Breast epithelium (tissue), 4 donors: ENCODE measurements at regions not wholly inside any gene's neighbourhood (a gene's known extent, or its start where the extent isn't known, plus 50 kb on each side); places are given as distances from the start of the nearest gene placed in this dataset.

Experiments used
- DNase-seq, 2 donors: peaks; one replicate each; pipeline ENCODE4 v3.0.0-alpha.2; 2019; ENCODE audit warnings: low spot score in 2 of 2
- H3K27ac ChIP-seq, 2 donors: fragments of 200-600 bp; sonication (generic) in 1 of 2; one replicate each; pipeline ENCODE4 v1.5.1; 2016 to 2019; ENCODE audit warnings: mild to moderate bottlenecking in 1 of 2
- H3K27me3 ChIP-seq, 2 donors: fragments of 200-600 bp; sonication (generic) in 1 of 2; one replicate each; pipeline versions ENCODE4 v1.5.1 to v1.6.0; 2017 to 2019; ENCODE audit warnings: control low read depth in 1 of 2, mild to moderate bottlenecking in 1 of 2
- H3K36me3 ChIP-seq: fragments of 200-600 bp; one replicate; pipeline ENCODE4 v1.5.1; 2019
- H3K4me1 ChIP-seq, 2 donors: fragments of 200-600 bp; sonication (generic); one replicate each; pipeline ENCODE4 v1.5.1; 2016 to 2019; ENCODE audit warnings: control low read depth in 1 of 2
- H3K4me3 ChIP-seq, 3 donors: fragments of 200-600 bp; sonication (generic); 1 replicate in 2 of 3; 2 replicates in 1 of 3; pipeline ENCODE4 v1.5.1; 2016 to 2019; ENCODE audit warnings: mild to moderate bottlenecking in 3 of 3, moderate library complexity in 2 of 3
- H3K9me3 ChIP-seq, 2 donors: fragments of 200-600 bp; sonication (generic) in 1 of 2; one replicate each; pipeline ENCODE4 v1.5.1; 2016 to 2019; ENCODE audit warnings: control low read depth in 1 of 2
- POLR2A ChIP-seq: fragments of 450-650 bp; IDR thresholded peaks from one replicate; pipeline ENCODE4 v1.6.1; 2016; ENCODE audit warnings: antibody characterized with exemption, mild to moderate bottlenecking, moderate library complexity
- POLR2AphosphoS5 ChIP-seq, 3 donors: sonication (generic); formaldehyde crosslinking; IDR thresholded peaks; one replicate each; pipeline ENCODE4 v1.6.1; 2017; ENCODE audit warnings: antibody characterized with exemption in 3 of 3
- intact Hi-C: fragments of 100-400 bp; cut with DNase I; formaldehyde crosslinking; loops from one replicate; pipeline ENCODE4 v1.15.1; 2023; ENCODE audit warnings: low total_unique reads
- TF ChIP-seq, protein P1 (sequence below), 3 donors: fragments of 450-650 bp; IDR thresholded peaks; one replicate each; pipeline ENCODE4 v1.5.1; 2016 to 2017; ENCODE audit warnings: antibody characterized with exemption in 3 of 3, mild to moderate bottlenecking in 3 of 3, moderate library complexity in 3 of 3

DNA sequence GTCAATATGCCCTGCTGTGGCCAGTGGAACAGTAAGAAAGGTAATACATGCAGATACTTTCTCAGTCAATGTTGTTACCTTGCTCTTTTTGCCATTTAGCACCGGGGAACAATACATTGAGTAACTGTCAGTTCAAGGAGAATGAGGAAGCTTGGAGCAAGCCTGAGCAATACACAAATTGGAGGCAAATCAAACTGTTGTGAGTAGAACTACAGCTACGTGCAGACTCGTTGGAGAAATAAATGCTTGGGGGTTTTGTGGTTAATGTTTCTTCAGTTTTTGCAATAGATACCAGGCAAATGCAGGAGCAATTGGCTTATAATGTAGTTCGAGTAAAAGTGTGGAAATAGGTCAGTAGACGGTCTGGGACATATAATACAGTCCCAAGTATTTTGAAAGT, 587.3 kb upstream of the ROBO1 start:
- Histone ChIP-seq H3K4me3 (no peak overlapping the region), H3K27ac (no peak overlapping the region), H3K9me3 (no peaks in the 10 kb centered on the region), H3K27me3 (no peaks in the 10 kb centered on the region), H3K4me1 (no peaks in the 10 kb centered on the region), H3K36me3 (no peaks in the 10 kb centered on the region)
- TF ChIP-seq, protein P1, sequence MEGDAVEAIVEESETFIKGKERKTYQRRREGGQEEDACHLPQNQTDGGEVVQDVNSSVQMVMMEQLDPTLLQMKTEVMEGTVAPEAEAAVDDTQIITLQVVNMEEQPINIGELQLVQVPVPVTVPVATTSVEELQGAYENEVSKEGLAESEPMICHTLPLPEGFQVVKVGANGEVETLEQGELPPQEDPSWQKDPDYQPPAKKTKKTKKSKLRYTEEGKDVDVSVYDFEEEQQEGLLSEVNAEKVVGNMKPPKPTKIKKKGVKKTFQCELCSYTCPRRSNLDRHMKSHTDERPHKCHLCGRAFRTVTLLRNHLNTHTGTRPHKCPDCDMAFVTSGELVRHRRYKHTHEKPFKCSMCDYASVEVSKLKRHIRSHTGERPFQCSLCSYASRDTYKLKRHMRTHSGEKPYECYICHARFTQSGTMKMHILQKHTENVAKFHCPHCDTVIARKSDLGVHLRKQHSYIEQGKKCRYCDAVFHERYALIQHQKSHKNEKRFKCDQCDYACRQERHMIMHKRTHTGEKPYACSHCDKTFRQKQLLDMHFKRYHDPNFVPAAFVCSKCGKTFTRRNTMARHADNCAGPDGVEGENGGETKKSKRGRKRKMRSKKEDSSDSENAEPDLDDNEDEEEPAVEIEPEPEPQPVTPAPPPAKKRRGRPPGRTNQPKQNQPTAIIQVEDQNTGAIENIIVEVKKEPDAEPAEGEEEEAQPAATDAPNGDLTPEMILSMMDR (IDR thresholded peaks at IDR 0.05) = no peak
- TF ChIP-seq POLR2A = no peak
- no peak for TF ChIP-seq POLR2AphosphoS5 (IDR thresholded peaks at IDR 0.05)
- DNase-seq = no peak
- intact Hi-C loops = no loop called here

DNA sequence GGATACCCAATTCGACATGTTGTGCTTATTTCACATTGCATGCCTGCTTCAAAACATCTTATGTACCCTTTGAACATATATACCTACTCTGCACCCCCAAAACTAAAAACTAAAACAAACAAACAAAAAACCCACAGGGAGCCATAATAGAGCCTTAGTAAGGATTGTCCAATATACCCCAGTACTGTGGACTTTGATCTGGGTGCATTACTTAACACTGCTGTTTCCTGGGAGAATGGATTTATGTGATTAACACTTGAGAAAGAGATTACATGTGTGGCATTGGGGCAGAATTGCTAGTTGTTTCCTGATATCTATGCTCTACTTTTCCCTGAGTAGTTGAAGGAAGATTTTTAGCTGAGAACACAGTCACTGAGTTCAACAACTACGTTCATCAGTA, 583.4 kb upstream of the ROBO1 start:
- DNase-seq = no peak
- no peaks in the 10 kb centered on the region for H3K4me1 ChIP-seq
- no peaks in the 10 kb centered on the region for H3K27me3 ChIP-seq
- intact Hi-C loops = no loop called here
- TF ChIP-seq POLR2AphosphoS5 (IDR thresholded peaks at IDR 0.05) = no peak
- TF ChIP-seq POLR2A = no peak
- TF ChIP-seq, protein P1 (IDR thresholded peaks at IDR 0.05) = no peak
- H3K27ac ChIP-seq = no peak overlapping the region
- no peak overlapping the region for H3K4me3 ChIP-seq
- no peaks in the 10 kb centered on the region for H3K9me3 ChIP-seq
- H3K36me3 ChIP-seq = no peaks in the 10 kb centered on the region

DNA sequence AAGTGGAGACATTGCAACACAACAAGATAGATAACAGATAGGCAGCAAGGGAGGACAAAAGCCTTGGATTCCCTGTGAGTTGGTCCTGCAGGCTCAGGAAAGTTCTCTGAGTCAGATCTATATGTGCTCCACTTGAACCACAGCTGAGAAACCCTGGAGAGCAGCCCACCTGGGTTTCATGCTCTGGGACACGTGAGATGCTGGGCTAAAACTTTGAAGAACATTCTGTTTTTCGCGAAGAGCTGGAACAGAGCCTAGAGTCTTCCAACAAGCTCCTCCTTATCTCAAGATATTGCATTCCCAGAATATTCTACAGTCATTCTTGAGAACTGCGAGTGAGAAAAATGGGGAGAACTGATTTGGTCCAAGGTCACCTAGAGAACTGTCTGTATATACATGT, 583.0 kb upstream of the ROBO1 start:
- Histone ChIP-seq H3K9me3 (no peaks in the 10 kb centered on the region), H3K36me3 (no peaks in the 10 kb centered on the region), H3K4me1 (no peaks in the 10 kb centered on the region), H3K4me3 (no peak overlapping the region), H3K27me3 (no peaks in the 10 kb centered on the region), H3K27ac (no peak overlapping the region)
- DNase-seq = no peak
- TF ChIP-seq POLR2AphosphoS5 (IDR thresholded peaks at IDR 0.05) = no peak
- TF ChIP-seq, protein P1 (IDR thresholded peaks at IDR 0.05) = no peak
- no peak for TF ChIP-seq POLR2A
- intact Hi-C loops = no loop called here

DNA sequence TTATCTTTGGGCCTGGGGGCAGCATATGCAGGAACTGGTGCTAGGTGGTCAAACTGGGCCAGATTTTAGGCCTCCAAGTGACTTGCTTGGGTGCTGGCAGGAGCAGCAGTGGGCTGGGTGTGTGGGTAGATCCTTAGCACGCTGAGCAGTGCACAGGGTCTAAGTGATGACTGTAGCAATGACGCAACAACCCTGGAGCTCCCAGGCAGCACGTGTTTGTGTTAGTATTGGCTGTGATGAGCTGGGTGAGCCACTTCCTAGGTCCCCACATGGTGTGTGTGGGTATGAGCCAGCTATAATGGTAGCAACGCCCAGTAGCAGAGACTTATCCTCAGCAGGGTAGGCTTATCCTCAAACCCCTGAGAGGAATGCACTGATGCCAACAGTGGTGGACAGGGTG, 570.6 kb upstream of the ROBO1 start:
- H3K9me3 ChIP-seq = peaks cover 0 to 3% of the 10 kb centered on the region in 2 donors
- H3K27me3 ChIP-seq = no peaks in the 10 kb centered on the region
- no peaks in the 10 kb centered on the region for H3K4me1 ChIP-seq
- H3K27ac ChIP-seq = no peak overlapping the region
- H3K36me3 ChIP-seq = no peaks in the 10 kb centered on the region
- no peak for DNase-seq
- intact Hi-C loops = no loop called here
- no peak overlapping the region for H3K4me3 ChIP-seq
- TF ChIP-seq, protein P1 (IDR thresholded peaks at IDR 0.05) = no peak
- TF ChIP-seq POLR2A = no peak
- TF ChIP-seq POLR2AphosphoS5 (IDR thresholded peaks at IDR 0.05) = no peak

DNA sequence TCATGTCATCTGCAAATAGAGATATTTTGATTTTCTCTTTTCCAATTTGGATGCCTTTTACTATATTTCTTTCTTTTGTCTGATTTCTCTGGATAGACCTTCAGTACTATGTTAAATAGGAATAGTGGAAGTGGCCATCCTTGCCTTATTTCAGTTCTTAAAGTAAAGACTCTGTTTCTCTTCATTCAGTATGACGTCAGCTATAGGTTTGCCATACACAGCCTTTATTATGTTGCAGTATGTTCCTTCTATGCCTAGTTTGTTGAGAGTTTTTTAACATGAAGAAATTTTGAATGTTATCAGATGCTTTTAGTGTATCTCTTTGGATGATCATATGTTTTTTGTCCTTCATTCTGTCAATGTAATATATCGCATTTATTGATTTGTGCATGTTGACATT, 566.7 kb upstream of the ROBO1 start:
- no peak overlapping the region for H3K27ac ChIP-seq
- no peak overlapping the region for H3K4me3 ChIP-seq
- H3K4me1 ChIP-seq = no peaks in the 10 kb centered on the region
- no peaks in the 10 kb centered on the region for H3K36me3 ChIP-seq
- intact Hi-C loops = no loop called here
- TF ChIP-seq POLR2A (no peak), POLR2AphosphoS5 (IDR thresholded peaks at IDR 0.05) (no peak)
- TF ChIP-seq, protein P1 (IDR thresholded peaks at IDR 0.05) = no peak
- DNase-seq = no peak
- no peaks in the 10 kb centered on the region for H3K27me3 ChIP-seq
- H3K9me3 ChIP-seq = peaks cover 0 to 3% of the 10 kb centered on the region in 2 donors
